ENCODE measurements at regions not wholly inside any gene's neighbourhood (a gene's known extent, or its start where the extent isn't known, plus 50 kb on each side); places are given as distances from the start of the nearest gene placed in this dataset.

- TF ChIP-seq CTCF (conservative IDR thresholded peaks at IDR 0.05; ENCODE audit: low read length) (no peak), EZH2phosphoT487 (IDR thresholded peaks at IDR 0.05; ENCODE audit: borderline replicate concordance, low read depth, low read length) (no peak)
Measured at GRCh38 chr21:26403321-26403720, 169.8 kb downstream of the CYYR1 start.
